ENCODE measurements at regions not wholly inside any gene's neighbourhood (a gene's known extent, or its start where the extent isn't known, plus 50 kb on each side); places are given as distances from the start of the nearest gene placed in this dataset.
"Not testable (repeated sequence)": the region's sequence is repeated elsewhere in the genome, so short reads cannot be mapped to it uniquely, and the experiment has no call there.

GRCh38 chr10:52598936-52599335, 173.6 kb downstream of the MBL2 start:
- intact Hi-C loops (cut with DNase I): no loop called here
- Histone ChIP-seq H3K4me1 (no peaks in the 10 kb centered on the region), H3K36me3 (no peaks in the 10 kb centered on the region), H3K9me3 (no peaks in the 10 kb centered on the region), H3K27me3 (no peaks in the 10 kb centered on the region), H3K4me3 (no peak overlapping the region), H3K27ac (no peak overlapping the region)
- TF ChIP-seq POLR2A (IDR thresholded peaks at IDR 0.05) (no peak), CTCF (IDR thresholded peaks at IDR 0.05) (no peak)
- 78% methylated on average over 2 of the region's 2 CpGs for WGBS (ENCODE audit: insufficient coverage, low coverage, low lambda C conversion rate, missing lambda C conversion rate)
- DNase-seq (no peak), ATAC-seq (no peak)

GRCh38 chr10:52599551-52600200, 172.9 kb downstream of the MBL2 start:
- ATAC-seq (no peak), DNase-seq (no peak)
- TF ChIP-seq CTCF (IDR thresholded peaks at IDR 0.05) (no peak), POLR2A (IDR thresholded peaks at IDR 0.05) (no peak)
- intact Hi-C loops (cut with DNase I): no loop called here
- 31% methylated on average over 5 of the region's 5 CpGs for WGBS (ENCODE audit: insufficient coverage, low coverage, low lambda C conversion rate, missing lambda C conversion rate)
- Histone ChIP-seq H3K36me3 (no peaks in the 10 kb centered on the region), H3K4me3 (no peak overlapping the region), H3K4me1 (no peaks in the 10 kb centered on the region), H3K27ac (no peak overlapping the region), H3K9me3 (no peaks in the 10 kb centered on the region), H3K27me3 (no peaks in the 10 kb centered on the region)

- ATAC-seq; H3K4me3 ChIP-seq; H3K27me3 ChIP-seq; H3K9me3 ChIP-seq; DNase-seq; H3K36me3 ChIP-seq; intact Hi-C loops (cut with DNase I); H3K4me1 ChIP-seq; H3K27ac ChIP-seq: not testable (repeated sequence)
Observed at GRCh38 chr10:52604131-52604530, 168.5 kb downstream of the MBL2 start.

GRCh38 chr10:52609071-52609470, 163.5 kb downstream of the MBL2 start:
- no peaks in the 10 kb centered on the region for H3K36me3 ChIP-seq
- H3K4me1 ChIP-seq: no peaks in the 10 kb centered on the region
- no peaks in the 10 kb centered on the region for H3K27me3 ChIP-seq
- 30% methylated on average over 1 of the region's 1 CpG for WGBS (ENCODE audit: insufficient coverage, low coverage, low lambda C conversion rate, missing lambda C conversion rate)
- H3K27ac ChIP-seq: no peak overlapping the region
- no peak for TF ChIP-seq POLR2A (IDR thresholded peaks at IDR 0.05)
- TF ChIP-seq CTCF (IDR thresholded peaks at IDR 0.05): no peak
- DNase-seq (no peak), ATAC-seq (no peak)
- no peaks in the 10 kb centered on the region for H3K9me3 ChIP-seq
- no peak overlapping the region for H3K4me3 ChIP-seq
- intact Hi-C loops (cut with DNase I): no loop called here

- intact Hi-C loops (cut with DNase I): no loop called here
- TF ChIP-seq CTCF (IDR thresholded peaks at IDR 0.05) (no peak), POLR2A (IDR thresholded peaks at IDR 0.05) (no peak)
- Histone ChIP-seq H3K9me3 (no peaks in the 10 kb centered on the region), H3K36me3 (no peaks in the 10 kb centered on the region), H3K27me3 (no peaks in the 10 kb centered on the region), H3K27ac (no peak overlapping the region), H3K4me3 (no peak overlapping the region), H3K4me1 (no peaks in the 10 kb centered on the region)
- 42% methylated on average over 5 of the region's 5 CpGs for WGBS (ENCODE audit: insufficient coverage, low coverage, low lambda C conversion rate, missing lambda C conversion rate)
- no peak for DNase-seq
- no peak for ATAC-seq
Observed at GRCh38 chr10:52609626-52610240, 162.9 kb downstream of the MBL2 start.
